GM13976 (cell line): ENCODE measurements at regions not wholly inside any gene's neighbourhood (a gene's known extent, or its start where the extent isn't known, plus 50 kb on each side); places are given as distances from the start of the nearest gene placed in this dataset.
"Not testable (repeated sequence)": the region's sequence is repeated elsewhere in the genome, so short reads cannot be mapped to it uniquely, and the experiment has no call there.

Source experiments
- DNase-seq: peaks from one replicate; pipeline ENCODE4 v3.0.0; 2012; ENCODE audit warnings: low spot score
- CTCF ChIP-seq: IDR thresholded peaks from 2 replicates; pipeline ENCODE4 v1.5.1; 2012; ENCODE audit warnings: borderline replicate concordance, mild to moderate bottlenecking; ENCODE audit not compliant: insufficient read depth; ENCODE audit errors: extremely low read depth, missing control alignments, control extremely low read depth
- in situ Hi-C: fragments of 300-500 bp; cut with MboI; formaldehyde crosslinking; loops from one replicate; pipeline ENCODE4 v1.12.0; 2022; ENCODE audit warnings: low sequenced_read_pairs, mixed read lengths, inconsistent platforms; ENCODE audit not compliant: unreplicated experiment

GRCh38 chr13:108086678-108087077, 128.7 kb downstream of the LIG4 start:
- in situ Hi-C loops, result no loop called here
- DNase-seq, result no peak
- TF ChIP-seq CTCF, result no peak

DNA sequence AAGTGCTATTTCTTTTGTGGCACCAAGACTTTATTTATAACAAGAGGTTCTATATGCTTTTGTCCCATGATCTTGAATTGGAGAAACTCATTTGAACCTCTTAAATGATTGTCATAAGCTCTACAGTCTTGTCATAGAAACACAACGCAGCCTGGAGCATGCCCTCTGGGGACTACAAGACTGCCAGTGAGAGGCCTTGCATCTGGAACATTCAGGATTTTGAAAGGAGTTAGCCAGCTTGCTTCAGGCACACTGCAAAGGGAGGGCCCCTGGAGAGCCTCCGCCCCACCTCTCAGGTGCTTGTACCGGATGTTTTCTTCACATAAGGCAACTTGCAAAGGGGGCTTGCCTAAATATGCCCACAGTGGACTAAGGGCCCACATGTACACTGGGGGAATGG, 130.5 kb downstream of the LIG4 start:
- in situ Hi-C loops, result no loop called here
- no peak for TF ChIP-seq CTCF
- no peak for DNase-seq

DNA sequence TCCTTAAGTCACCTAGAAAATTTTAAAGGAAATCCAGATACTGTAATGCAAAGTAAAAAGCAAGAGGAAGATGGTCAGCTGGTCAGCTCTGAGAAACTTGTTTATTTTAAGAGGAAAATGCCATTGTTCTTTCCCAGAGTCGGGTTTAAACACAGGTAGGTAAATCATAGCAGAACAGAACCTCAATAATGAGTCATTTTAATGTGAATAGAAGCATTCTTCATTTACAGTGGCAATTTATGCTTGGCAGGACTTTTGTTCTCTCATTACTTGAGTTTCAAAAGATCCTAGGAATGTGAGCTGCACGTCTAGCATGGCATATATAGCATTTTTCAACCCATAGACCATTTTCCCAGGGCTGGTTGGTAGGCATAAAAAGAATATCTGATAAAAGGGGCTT, 132.3 kb downstream of the LIG4 start:
- TF ChIP-seq CTCF, result no peak
- in situ Hi-C loops, result no loop called here
- no peak for DNase-seq

GRCh38 chr13:108082481-108082880, 132.9 kb downstream of the LIG4 start:
- in situ Hi-C loops, result no loop called here
- DNase-seq, result no peak
- TF ChIP-seq CTCF, result no peak

- in situ Hi-C loops, result no loop called here
- no peak for TF ChIP-seq CTCF
- no peak for DNase-seq
Observed at GRCh38 chr13:108077284-108077683, 138.1 kb downstream of the LIG4 start.

GRCh38 chr13:108074429-108074828, 140.9 kb downstream of the LIG4 start:
- DNase-seq, in situ Hi-C loops: not testable (repeated sequence)

GRCh38 chr13:108070925-108071324, 144.4 kb downstream of the LIG4 start:
- in situ Hi-C loops, result no loop called here
- no peak for TF ChIP-seq CTCF
- no peak for DNase-seq
